ENCODE measurements at regions not wholly inside any gene's neighbourhood (a gene's known extent, or its start where the extent isn't known, plus 50 kb on each side); places are given as distances from the start of the nearest gene placed in this dataset.

GRCh38 chr13:39858794-39859193, 203.3 kb downstream of the COG6 start:
- DNase-seq (ENCODE audit: low read depth, low spot score), result no peak

GRCh38 chr13:39859898-39860297, 204.4 kb downstream of the COG6 start:
- no peak for DNase-seq (ENCODE audit: low read depth, low spot score)

- no peak for DNase-seq (ENCODE audit: low read depth, low spot score)
Observed at GRCh38 chr13:39862900-39863299, 207.4 kb downstream of the COG6 start.

GRCh38 chr13:39864221-39864620, 208.8 kb downstream of the COG6 start:
- DNase-seq (ENCODE audit: low read depth, low spot score), result no peak

- no peak for DNase-seq (ENCODE audit: low read depth, low spot score)
Observed at GRCh38 chr13:39866722-39867121, 211.3 kb downstream of the COG6 start.

GRCh38 chr13:39867807-39868206, 212.3 kb downstream of the COG6 start:
- DNase-seq (ENCODE audit: low read depth, low spot score), result no peak

- DNase-seq (ENCODE audit: low read depth, low spot score), result no peak
Observed at GRCh38 chr13:39870197-39870747, 214.8 kb downstream of the COG6 start.

- no peak for DNase-seq (ENCODE audit: low read depth, low spot score)
Observed at GRCh38 chr13:39874331-39875053, 219.0 kb downstream of the COG6 start.

GRCh38 chr13:39875111-39875987, 219.9 kb downstream of the COG6 start:
- peak; percentile 29 for DNase-seq (ENCODE audit: low read depth, low spot score)

GRCh38 chr13:39876258-39876657, 220.8 kb downstream of the COG6 start:
- DNase-seq (ENCODE audit: low read depth, low spot score), result no peak

GRCh38 chr13:39877134-39877533, 221.7 kb downstream of the COG6 start:
- no peak for DNase-seq (ENCODE audit: low read depth, low spot score)

GRCh38 chr13:39879286-39880035, 224.0 kb downstream of the COG6 start:
- DNase-seq (ENCODE audit: low read depth, low spot score), result no peak

GRCh38 chr13:39881383-39881782, 225.9 kb downstream of the COG6 start:
- no peak for DNase-seq (ENCODE audit: low read depth, low spot score)

- no peak for DNase-seq (ENCODE audit: low read depth, low spot score)
Observed at GRCh38 chr13:39881887-39882286, 226.4 kb downstream of the COG6 start.

GRCh38 chr13:39884166-39884565, 228.7 kb downstream of the COG6 start:
- no peak for DNase-seq (ENCODE audit: low read depth, low spot score)

- no peak for DNase-seq (ENCODE audit: low read depth, low spot score)
Observed at GRCh38 chr13:39886336-39886735, 230.9 kb downstream of the COG6 start.

GRCh38 chr13:39887387-39887786, 231.9 kb downstream of the COG6 start:
- no peak for DNase-seq (ENCODE audit: low read depth, low spot score)

- DNase-seq (ENCODE audit: low read depth, low spot score), result no peak
Observed at GRCh38 chr13:39888865-39889810, 233.7 kb downstream of the COG6 start.

GRCh38 chr13:39890537-39890936, 235.1 kb downstream of the COG6 start:
- no peak for DNase-seq (ENCODE audit: low read depth, low spot score)

Measured in brain pericyte (primary cell).